Smooth muscle cell (in vitro differentiated cells): ENCODE measurements at regions not wholly inside any gene's neighbourhood (a gene's known extent, or its start where the extent isn't known, plus 50 kb on each side); places are given as distances from the start of the nearest gene placed in this dataset.
A peak's percentile ranks its signal among the peaks of the same experiment; 100 is the strongest.

Source experiments
- DNase-seq: peaks from one replicate; lab custom pipeline; 2025; ENCODE audit not compliant: unreplicated experiment; lab: John Stamatoyannopoulos, UW
- H2AFZ ChIP-seq: fragments of 200-600 bp; sonication (generic); 2 replicates; pipeline ENCODE4 v1.6.0; 2016; ENCODE audit warnings: antibody characterized with exemption, low read depth, mild to moderate bottlenecking
- H3F3A ChIP-seq: fragments of 200-600 bp; sonication (generic); 2 replicates; pipeline ENCODE4 v1.6.0; 2017; ENCODE audit warnings: antibody characterized with exemption, low read depth
- H3K27ac ChIP-seq: fragments of 200-600 bp; sonication (generic); 2 replicates; pipeline ENCODE4 v1.5.1; 2016; ENCODE audit warnings: low read depth, mild to moderate bottlenecking
- H3K27me3 ChIP-seq: fragments of 200-600 bp; sonication (generic); 2 replicates; pipeline ENCODE4 v1.6.1; 2016; ENCODE audit warnings: low read depth, mild to moderate bottlenecking
- H3K36me3 ChIP-seq: fragments of 200-600 bp; sonication (generic); 2 replicates; pipeline ENCODE4 v1.5.1; 2016; ENCODE audit warnings: low read depth
- H3K4me1 ChIP-seq: fragments of 200-600 bp; sonication (generic); 2 replicates; pipeline ENCODE4 v1.5.1; 2016; ENCODE audit warnings: low read depth
- H3K4me2 ChIP-seq: fragments of 200-600 bp; sonication (generic); 2 replicates; pipeline ENCODE4 v1.6.0; 2016; ENCODE audit warnings: mild to moderate bottlenecking
- H3K4me3 ChIP-seq: fragments of 200-600 bp; sonication (generic); 2 replicates; pipeline ENCODE4 v1.5.1; 2016; ENCODE audit warnings: mild to moderate bottlenecking
- H3K79me2 ChIP-seq: fragments of 200-600 bp; sonication (generic); 2 replicates; pipeline ENCODE4 v1.6.0; 2016; ENCODE audit warnings: low read depth, mild to moderate bottlenecking
- H3K9ac ChIP-seq: fragments of 200-600 bp; sonication (generic); 2 replicates; pipeline ENCODE4 v1.6.0; 2016; ENCODE audit warnings: low read depth
- H3K9me3 ChIP-seq: fragments of 200-600 bp; sonication (generic); replicated peaks from 2 replicates; pipeline ENCODE4 v1.5.1; 2016; ENCODE audit warnings: low read depth
- H4K20me1 ChIP-seq: fragments of 200-600 bp; sonication (generic); 2 replicates; pipeline ENCODE4 v1.6.0; 2016; ENCODE audit warnings: low read depth
- WGBS: methylation state at CpG from one replicate; pipeline ENCODE4 v1.1.7; 2016; ENCODE audit warnings: low lambda C conversion rate; 5-methylcytosine and 5-hydroxymethylcytosine counted together
- TF ChIP-seq, protein P1 (sequence below): fragments of 200-600 bp; sonication (generic); IDR thresholded peaks from 2 replicates; pipeline ENCODE4 v1.5.1; 2017; ENCODE audit warnings: borderline replicate concordance, mild to moderate bottlenecking, antibody characterized with exemption; ENCODE audit not compliant: insufficient read depth, poor library complexity, severe bottlenecking

DNA sequence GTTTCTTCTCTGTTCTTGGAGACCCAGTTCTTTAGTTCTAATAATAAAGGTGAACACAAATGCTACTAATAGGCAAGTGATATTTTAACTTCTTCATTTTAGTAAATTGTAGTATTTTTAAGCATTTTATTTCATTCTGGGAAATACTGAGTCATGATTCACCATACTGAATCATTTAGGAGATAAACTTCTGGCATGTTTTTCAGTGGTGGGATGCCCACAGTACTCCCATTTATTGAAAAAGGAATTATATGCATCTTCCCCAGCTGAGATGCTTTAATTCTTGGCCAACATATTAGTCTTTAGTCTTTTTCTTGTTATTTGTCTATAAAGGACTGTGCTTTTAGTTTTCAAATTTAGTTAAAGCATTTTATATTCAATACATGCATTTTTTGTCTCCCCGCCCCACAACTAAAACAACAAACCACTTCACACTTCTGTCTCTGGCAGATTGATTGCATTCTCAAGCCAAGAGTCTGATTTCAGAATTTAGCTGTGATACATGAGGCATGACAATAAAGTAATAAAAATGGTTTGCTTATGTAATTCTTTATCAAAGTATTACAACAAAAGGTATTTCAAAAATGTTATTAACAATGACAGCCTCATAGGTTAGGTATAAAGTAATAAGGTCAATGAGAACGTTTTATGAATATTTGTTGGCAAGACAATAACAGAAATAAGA, 125.2 kb upstream of the CDH18 start:
- Histone ChIP-seq H3F3A (no peaks in the 10 kb centered on the region), H3K4me2 (peak overlapping the region; percentile 58), H3K79me2 (no peaks in the 10 kb centered on the region), H3K4me1 (peaks cover 7% of the 10 kb centered on the region), H2AFZ (no peak overlapping the region), H3K36me3 (no peaks in the 10 kb centered on the region), H3K9me3 (no peaks in the 10 kb centered on the region), H3K9ac (no peak overlapping the region), H3K4me3 (no peak overlapping the region), H3K27me3 (no peaks in the 10 kb centered on the region), H3K27ac (peak overlapping the region; percentile 29), H4K20me1 (no peaks in the 10 kb centered on the region)
- no peak for DNase-seq
- WGBS = 81% methylated on average over 2 of the region's 2 CpGs
- TF ChIP-seq, protein P1, sequence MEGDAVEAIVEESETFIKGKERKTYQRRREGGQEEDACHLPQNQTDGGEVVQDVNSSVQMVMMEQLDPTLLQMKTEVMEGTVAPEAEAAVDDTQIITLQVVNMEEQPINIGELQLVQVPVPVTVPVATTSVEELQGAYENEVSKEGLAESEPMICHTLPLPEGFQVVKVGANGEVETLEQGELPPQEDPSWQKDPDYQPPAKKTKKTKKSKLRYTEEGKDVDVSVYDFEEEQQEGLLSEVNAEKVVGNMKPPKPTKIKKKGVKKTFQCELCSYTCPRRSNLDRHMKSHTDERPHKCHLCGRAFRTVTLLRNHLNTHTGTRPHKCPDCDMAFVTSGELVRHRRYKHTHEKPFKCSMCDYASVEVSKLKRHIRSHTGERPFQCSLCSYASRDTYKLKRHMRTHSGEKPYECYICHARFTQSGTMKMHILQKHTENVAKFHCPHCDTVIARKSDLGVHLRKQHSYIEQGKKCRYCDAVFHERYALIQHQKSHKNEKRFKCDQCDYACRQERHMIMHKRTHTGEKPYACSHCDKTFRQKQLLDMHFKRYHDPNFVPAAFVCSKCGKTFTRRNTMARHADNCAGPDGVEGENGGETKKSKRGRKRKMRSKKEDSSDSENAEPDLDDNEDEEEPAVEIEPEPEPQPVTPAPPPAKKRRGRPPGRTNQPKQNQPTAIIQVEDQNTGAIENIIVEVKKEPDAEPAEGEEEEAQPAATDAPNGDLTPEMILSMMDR = no peak

DNA sequence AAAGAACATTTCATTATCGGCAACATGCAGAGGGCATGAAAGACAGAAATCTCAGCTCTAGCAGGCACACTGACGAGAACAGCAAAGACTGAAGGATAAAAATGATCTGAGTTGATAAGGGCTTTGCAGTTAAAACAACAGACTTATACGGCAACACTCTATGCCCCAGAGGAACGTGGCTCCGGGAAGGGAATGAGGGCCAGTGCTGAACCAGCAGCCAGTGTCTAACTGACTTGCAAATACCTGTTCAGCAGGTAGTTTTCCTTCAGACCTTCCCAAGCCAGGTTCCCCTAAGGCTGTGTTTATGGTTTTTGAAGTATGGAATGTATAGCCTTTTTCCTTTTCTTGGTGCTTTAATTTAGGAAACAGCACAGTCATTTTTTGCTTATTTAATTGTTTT, 121.3 kb upstream of the CDH18 start:
- H3K9ac ChIP-seq = no peak overlapping the region
- peak overlapping the region; percentile 55 for H3K4me2 ChIP-seq
- H3K27me3 ChIP-seq = no peaks in the 10 kb centered on the region
- H3K4me1 ChIP-seq = peaks cover 7% of the 10 kb centered on the region
- H3K27ac ChIP-seq = no peak overlapping the region
- WGBS = 40% methylated on average over 5 of the region's 5 CpGs
- H3K4me3 ChIP-seq = peak overlapping the region; percentile 6
- TF ChIP-seq, protein P1 = no peak
- DNase-seq = no peak
- H4K20me1 ChIP-seq = no peaks in the 10 kb centered on the region
- no peaks in the 10 kb centered on the region for H3K9me3 ChIP-seq
- H3F3A ChIP-seq = no peaks in the 10 kb centered on the region
- H3K79me2 ChIP-seq = no peaks in the 10 kb centered on the region
- no peaks in the 10 kb centered on the region for H3K36me3 ChIP-seq
- peak overlapping the region; percentile 45 for H2AFZ ChIP-seq

GRCh38 chr5:20105915-20106314, 117.9 kb upstream of the CDH18 start:
- 83% methylated on average over 5 of the region's 5 CpGs for WGBS
- H3K9me3 ChIP-seq = no peaks in the 10 kb centered on the region
- no peaks in the 10 kb centered on the region for H3K27me3 ChIP-seq
- no peak overlapping the region for H3K27ac ChIP-seq
- TF ChIP-seq, protein P1 = no peak
- H2AFZ ChIP-seq = no peak overlapping the region
- no peak overlapping the region for H3K9ac ChIP-seq
- no peaks in the 10 kb centered on the region for H3K79me2 ChIP-seq
- H3F3A ChIP-seq = no peaks in the 10 kb centered on the region
- H3K36me3 ChIP-seq = no peaks in the 10 kb centered on the region
- no peak overlapping the region for H3K4me3 ChIP-seq
- H3K4me1 ChIP-seq = peaks cover 13% of the 10 kb centered on the region
- H4K20me1 ChIP-seq = no peaks in the 10 kb centered on the region
- no peak overlapping the region for H3K4me2 ChIP-seq
- DNase-seq = no peak

DNA sequence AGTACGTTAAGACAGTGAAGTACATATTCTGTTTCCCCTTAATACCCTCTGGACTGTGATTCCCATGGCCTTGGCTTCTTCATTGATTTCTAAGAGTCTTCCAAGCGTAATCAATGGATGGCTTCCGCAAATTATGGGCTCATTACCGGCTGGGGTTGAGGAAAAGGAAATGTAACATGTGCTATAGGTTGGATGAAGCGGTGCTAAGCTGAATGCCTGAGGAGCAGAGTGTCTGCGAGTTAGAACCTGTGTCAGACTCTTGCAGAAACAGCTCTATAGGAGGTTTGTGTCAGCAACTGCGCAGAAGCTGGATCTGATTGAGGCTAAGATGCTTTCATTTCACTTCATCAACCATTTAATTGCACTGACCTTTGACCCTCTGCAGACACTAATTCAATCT, 114.3 kb upstream of the CDH18 start:
- Histone ChIP-seq H3K27me3 (no peaks in the 10 kb centered on the region), H3K4me2 (no peak overlapping the region), H3F3A (no peaks in the 10 kb centered on the region), H3K79me2 (no peaks in the 10 kb centered on the region), H3K9ac (no peak overlapping the region), H3K9me3 (no peaks in the 10 kb centered on the region), H3K36me3 (no peaks in the 10 kb centered on the region), H4K20me1 (no peaks in the 10 kb centered on the region), H3K27ac (no peak overlapping the region), H2AFZ (no peak overlapping the region), H3K4me3 (no peak overlapping the region), H3K4me1 (peaks cover 6% of the 10 kb centered on the region)
- no peak for DNase-seq
- TF ChIP-seq, protein P1 = no peak
- WGBS = 85% methylated on average over 7 of the region's 7 CpGs
